Muscle of leg (tissue), 3 donors: ENCODE measurements at regions not wholly inside any gene's neighbourhood (a gene's known extent, or its start where the extent isn't known, plus 50 kb on each side); places are given as distances from the start of the nearest gene placed in this dataset.

Source experiments
- DNase-seq: peaks from one replicate; pipeline ENCODE4 v3.0.0; 2013
- H3K27ac ChIP-seq: one replicate; pipeline ENCODE4 v1.5.1; 2013; ENCODE audit warnings: mild to moderate bottlenecking, low read length, control low read depth
- H3K27me3 ChIP-seq: one replicate; pipeline ENCODE4 v1.6.1; 2013; ENCODE audit warnings: low read length; ENCODE audit not compliant: control insufficient read depth, insufficient read depth
- H3K36me3 ChIP-seq: one replicate; pipeline ENCODE4 v1.6.1; 2013; ENCODE audit warnings: low read length; ENCODE audit not compliant: control insufficient read depth, insufficient read depth
- H3K4me1 ChIP-seq: one replicate; pipeline ENCODE4 v1.6.1; 2013; ENCODE audit warnings: low read length; ENCODE audit not compliant: control insufficient read depth, insufficient read depth
- H3K4me3 ChIP-seq: one replicate; pipeline ENCODE4 v1.5.1; 2013; ENCODE audit warnings: low read length, control low read depth
- H3K9me3 ChIP-seq: replicated peaks from 2 replicates; pipeline ENCODE4 v1.6.1; 2013; ENCODE audit warnings: low read depth, low read length; ENCODE audit not compliant: control insufficient read depth
- WGBS: methylation state at CpG from one replicate; pipeline ENCODE4 v1.1.5; 2013; ENCODE audit warnings: missing lambda C conversion rate; ENCODE audit not compliant: insufficient coverage; 5-methylcytosine and 5-hydroxymethylcytosine counted together

DNA sequence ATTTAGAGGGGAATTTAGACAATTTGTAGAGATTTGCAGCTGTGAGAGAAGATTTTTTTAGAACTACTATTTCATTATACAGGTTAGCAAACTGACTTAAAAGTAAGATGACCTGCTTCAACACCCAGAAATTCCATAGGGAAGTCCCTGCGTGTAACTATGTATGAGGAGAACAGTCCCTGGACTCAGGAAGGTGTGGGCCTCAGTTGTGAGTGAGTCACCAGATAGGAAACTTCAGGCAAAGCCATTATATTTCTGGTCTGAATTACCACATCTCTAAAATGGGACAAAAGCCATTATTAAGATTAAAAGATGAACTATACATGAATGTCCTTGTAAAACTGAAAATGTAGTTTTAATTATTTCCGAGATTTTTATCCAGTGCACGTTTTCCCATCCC is 488.3 kb upstream of the GOLIM4 start:
- DNase-seq, result no peak
- no peaks in the 10 kb centered on the region for H3K9me3 ChIP-seq
- H3K36me3 ChIP-seq, result no peaks in the 10 kb centered on the region
- H3K4me3 ChIP-seq, result no peak overlapping the region
- no peaks in the 10 kb centered on the region for H3K4me1 ChIP-seq
- H3K27me3 ChIP-seq, result no peaks in the 10 kb centered on the region
- no CpG with 5 or more reads among the region's 3 CpGs for WGBS
- no peak overlapping the region for H3K27ac ChIP-seq

DNA sequence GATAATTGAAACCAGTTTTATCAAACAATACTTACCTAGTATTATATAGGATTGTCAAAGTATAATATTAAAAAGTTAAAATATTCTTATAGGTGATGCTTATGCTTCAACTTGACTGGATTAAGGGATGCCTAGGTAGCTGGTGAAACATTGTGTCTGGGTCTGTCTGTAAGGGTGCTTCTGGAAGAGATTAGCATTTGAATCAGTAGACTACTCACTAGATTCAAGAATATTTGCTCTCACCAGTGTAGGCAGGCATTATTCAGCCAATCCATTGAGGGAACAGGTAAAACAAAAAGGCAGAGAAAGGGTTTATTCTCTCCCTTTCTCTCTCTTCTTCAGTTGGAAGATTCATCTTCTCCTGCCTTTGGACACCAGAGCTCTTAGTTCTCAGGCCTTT is 486.8 kb upstream of the GOLIM4 start:
- Histone ChIP-seq H3K36me3 (no peaks in the 10 kb centered on the region), H3K27me3 (no peaks in the 10 kb centered on the region)
- DNase-seq, result no peak

DNA sequence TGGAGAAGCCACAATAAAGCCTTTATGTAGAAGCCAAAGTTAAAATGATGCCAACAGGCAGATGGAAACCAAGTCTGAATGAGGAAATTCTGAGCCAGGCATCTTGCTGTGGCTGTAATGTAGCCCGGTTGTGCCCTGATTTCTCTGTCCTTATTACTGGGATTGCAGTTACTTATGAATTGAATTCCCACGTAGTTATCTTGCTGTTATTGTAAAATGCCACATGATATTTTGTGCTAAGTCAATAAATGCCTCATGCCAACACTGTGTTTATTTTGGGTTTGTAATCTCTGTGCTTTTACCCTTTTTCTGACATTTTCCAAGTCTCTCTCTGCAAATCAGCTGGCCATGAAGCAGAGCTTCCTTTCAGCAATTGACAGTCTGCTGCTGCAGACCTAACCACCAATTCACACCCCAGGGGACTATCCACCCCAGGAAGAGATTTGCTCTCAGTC is 486.1 kb upstream of the GOLIM4 start:
- H3K4me3 ChIP-seq, result no peak overlapping the region
- no peaks in the 10 kb centered on the region for H3K36me3 ChIP-seq
- DNase-seq, result peak; percentile 23
- no CpG with 5 or more reads among the region's 2 CpGs for WGBS
- no peaks in the 10 kb centered on the region for H3K9me3 ChIP-seq
- no peaks in the 10 kb centered on the region for H3K4me1 ChIP-seq
- H3K27ac ChIP-seq, result no peak overlapping the region
- H3K27me3 ChIP-seq, result no peaks in the 10 kb centered on the region

More for the DNA sequence above, 486.8 kb upstream of the GOLIM4 start:
- Histone ChIP-seq H3K9me3 (no peaks in the 10 kb centered on the region), H3K4me1 (no peaks in the 10 kb centered on the region), H3K27ac (no peak overlapping the region), H3K4me3 (no peak overlapping the region)

DNA sequence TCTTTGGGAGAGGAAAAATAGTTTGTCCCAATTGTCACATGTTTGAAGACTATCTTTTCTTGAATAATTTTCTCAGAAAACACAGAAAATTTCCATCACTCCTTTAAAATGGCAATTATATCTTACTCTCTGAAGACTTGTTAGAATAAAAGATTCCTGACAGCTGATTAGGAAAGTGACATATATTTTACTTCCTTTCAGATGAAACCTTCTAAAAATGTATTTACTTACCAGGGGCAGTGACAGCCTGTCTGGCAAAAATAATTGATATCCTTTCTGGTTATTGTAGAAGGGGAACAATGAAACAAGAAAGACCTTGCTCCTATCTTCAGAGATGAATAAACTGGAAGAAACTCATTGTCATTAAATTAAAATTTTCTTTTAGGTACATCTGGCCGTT is 483.3 kb upstream of the GOLIM4 start:
- Histone ChIP-seq H3K4me3 (no peak overlapping the region), H3K27me3 (no peaks in the 10 kb centered on the region), H3K9me3 (no peaks in the 10 kb centered on the region), H3K36me3 (no peaks in the 10 kb centered on the region), H3K27ac (no peak overlapping the region), H3K4me1 (no peaks in the 10 kb centered on the region)
- no peak for DNase-seq
- no CpG with 5 or more reads among the region's 1 CpG for WGBS

DNA sequence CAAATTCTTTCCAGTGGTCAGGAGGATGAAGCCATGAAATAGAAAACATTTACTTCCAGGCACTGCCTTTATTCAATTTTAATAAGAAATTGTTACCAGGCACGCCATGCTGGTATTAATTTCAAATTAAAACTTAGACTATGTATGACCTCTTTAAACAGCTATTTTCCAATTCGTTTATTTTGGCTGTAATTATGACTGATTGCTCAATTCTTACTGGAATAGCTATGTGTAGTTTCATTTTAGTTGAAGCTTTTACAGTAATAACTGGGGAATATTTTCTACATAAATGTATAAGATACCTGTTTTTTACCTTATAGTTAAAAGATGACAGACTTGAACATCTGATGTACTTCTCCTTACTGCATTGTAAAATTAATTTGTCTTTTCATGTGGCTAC is 480.0 kb upstream of the GOLIM4 start:
- Histone ChIP-seq H3K27ac (no peak overlapping the region), H3K9me3 (no peaks in the 10 kb centered on the region), H3K36me3 (no peaks in the 10 kb centered on the region), H3K4me3 (no peak overlapping the region), H3K4me1 (no peaks in the 10 kb centered on the region), H3K27me3 (no peaks in the 10 kb centered on the region)
- no CpG with 5 or more reads among the region's 2 CpGs for WGBS
- DNase-seq, result no peak

DNA sequence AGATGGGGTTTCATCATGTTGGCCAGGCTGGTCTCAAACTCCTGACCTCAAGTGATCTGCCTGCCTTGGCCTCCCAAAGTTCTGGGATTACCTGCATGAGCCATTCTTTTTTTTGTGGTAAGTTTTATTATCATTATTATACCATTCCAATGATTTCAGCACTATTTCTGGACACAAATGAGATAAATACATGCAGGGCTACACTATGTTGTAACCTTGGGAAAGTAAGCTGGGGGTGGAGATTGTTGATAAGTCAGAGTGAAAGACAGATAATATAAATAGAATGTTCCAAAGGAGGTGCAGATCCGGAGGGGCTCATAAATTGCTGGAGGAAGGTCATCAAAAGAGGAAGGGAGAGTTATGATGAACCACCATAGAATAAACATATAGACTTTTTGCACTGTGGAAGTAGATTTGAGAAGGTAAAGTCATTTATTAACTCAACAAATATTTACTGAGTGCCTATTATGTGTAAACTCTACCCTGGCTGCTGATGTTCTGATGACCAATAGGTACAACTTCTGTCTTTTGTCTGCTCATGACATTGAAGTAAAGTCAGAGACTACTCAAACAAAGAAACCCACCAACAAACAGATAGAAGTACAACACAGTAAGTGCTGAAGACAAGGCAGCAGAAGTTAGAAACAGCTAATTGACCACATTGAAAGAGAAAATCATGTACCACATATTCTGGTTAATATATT is 478.9 kb upstream of the GOLIM4 start:
- Histone ChIP-seq H3K9me3 (no peaks in the 10 kb centered on the region), H3K27me3 (no peaks in the 10 kb centered on the region), H3K4me3 (no peak overlapping the region), H3K27ac (no peak overlapping the region), H3K36me3 (no peaks in the 10 kb centered on the region), H3K4me1 (no peaks in the 10 kb centered on the region)
- WGBS, result no CpG with 5 or more reads among the region's 1 CpG
- no peak for DNase-seq

DNA sequence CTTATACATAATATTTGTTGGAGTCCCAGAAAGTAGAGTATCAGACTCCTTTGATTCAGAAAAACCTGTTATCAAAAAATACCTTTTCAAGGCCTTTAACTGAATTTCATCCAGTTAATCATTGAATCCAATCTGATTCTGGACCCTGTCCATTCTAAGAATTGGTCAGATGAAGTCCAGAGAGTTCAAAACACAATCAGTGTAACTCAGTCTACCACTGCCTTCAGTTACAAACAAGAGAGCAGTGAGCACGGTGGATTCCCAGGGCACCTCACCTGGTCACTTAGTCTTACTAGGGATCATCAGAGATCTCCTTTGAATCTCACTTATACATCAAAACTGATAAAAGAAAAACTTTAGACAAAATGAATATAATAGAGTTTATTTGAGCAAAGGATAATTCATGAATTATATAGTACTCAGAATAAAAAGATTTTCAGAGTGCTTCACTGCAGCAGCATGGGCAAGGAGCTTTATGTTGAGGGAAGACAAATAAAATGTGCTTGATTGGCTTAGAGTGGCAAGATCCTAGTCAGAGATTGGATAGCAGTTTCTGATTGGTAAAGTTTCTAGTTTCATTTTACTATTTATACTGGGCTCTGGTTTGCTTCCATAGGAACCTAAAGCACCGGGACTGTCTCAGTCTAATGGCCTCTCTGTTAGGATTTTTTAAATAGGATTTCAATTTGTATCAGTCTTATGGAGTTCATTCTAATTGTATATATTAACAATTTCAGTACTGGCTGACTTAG is 474.9 kb upstream of the GOLIM4 start:
- no CpG with 5 or more reads among the region's 2 CpGs for WGBS
- Histone ChIP-seq H3K36me3 (no peaks in the 10 kb centered on the region), H3K27me3 (no peaks in the 10 kb centered on the region), H3K27ac (no peak overlapping the region), H3K4me1 (no peaks in the 10 kb centered on the region), H3K9me3 (no peaks in the 10 kb centered on the region), H3K4me3 (no peak overlapping the region)
- no peak for DNase-seq

DNA sequence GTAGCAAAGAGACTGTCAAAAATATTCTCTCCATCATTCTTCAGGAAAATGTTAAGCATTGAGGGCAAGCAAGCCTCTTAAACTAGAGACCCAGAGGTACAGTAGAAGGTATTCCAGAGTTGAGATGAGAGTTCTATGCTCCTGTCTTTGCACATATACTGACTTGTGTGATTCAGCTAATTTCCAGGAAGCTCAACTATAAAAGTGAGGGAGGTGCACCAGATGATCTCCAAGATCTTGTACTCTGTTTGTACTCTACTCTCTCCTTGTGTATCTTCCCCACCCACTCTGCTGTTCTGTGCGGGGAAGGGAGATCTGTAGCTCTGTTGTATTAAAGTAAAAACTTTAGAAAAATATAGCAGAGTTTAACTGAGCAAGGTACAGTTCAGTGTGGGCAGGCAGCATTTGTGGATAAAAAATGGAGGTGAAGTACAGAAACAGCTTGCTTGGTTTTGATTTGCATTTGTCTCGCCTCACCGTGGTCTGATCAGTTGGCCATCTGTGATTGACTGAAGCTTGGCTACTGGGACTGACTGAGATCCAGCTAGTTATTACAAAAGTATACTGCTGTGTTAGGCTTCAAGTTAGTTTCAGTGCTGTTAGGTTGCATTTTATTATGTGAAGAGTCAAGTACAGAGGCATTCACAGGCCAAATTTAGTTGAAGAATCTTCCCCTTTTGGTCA is 463.1 kb upstream of the GOLIM4 start:
- 94% methylated on average over 2 of the region's 3 CpGs for WGBS
- Histone ChIP-seq H3K36me3 (no peaks in the 10 kb centered on the region), H3K27ac (no peak overlapping the region), H3K4me1 (no peaks in the 10 kb centered on the region), H3K27me3 (no peaks in the 10 kb centered on the region), H3K9me3 (no peaks in the 10 kb centered on the region), H3K4me3 (no peak overlapping the region)
- no peak for DNase-seq

DNA sequence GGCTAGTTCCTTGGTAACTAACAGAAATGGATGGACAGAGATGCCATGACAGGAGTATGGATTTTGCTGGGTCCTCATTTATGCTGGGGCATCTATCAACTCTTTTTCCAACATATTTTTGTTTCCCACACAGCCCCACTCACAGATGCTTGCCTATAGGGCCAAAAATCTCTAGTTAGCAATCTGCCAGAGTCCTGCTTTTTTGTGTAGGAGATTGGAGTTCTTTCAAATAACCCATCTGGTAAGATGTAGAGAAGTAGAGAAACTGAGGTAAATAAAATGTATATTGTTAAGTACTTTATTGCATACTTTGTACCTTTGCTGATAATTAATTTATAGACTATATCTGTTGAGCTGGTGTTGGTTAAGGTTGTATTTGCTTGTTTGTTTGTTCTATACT is 456.5 kb upstream of the GOLIM4 start:
- Histone ChIP-seq H3K4me1 (no peaks in the 10 kb centered on the region), H3K4me3 (no peak overlapping the region), H3K27me3 (no peaks in the 10 kb centered on the region), H3K9me3 (no peaks in the 10 kb centered on the region), H3K27ac (no peak overlapping the region), H3K36me3 (no peaks in the 10 kb centered on the region)
- DNase-seq, result no peak

DNA sequence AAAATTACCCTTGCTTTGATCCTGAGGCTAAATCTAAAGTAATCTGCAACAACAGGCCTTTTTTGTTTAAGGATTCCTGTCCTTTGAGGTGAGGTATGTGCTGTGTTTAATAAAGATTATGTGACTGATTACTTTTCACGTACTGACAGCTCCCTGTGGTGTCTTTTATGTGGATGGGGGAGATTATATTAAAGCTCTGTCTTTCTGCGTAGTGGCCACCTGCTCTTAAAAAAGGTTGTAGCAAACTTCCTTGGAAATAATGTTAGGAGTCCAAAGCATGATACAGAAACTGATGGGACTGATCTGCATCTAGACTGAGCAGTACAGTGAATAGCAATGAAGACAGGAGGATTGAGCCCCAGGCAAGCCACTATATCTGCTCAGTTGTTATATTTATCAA is 453.0 kb upstream of the GOLIM4 start:
- Histone ChIP-seq H3K36me3 (no peaks in the 10 kb centered on the region), H3K27me3 (no peaks in the 10 kb centered on the region), H3K9me3 (no peaks in the 10 kb centered on the region), H3K4me1 (no peaks in the 10 kb centered on the region), H3K27ac (no peak overlapping the region), H3K4me3 (no peak overlapping the region)
- DNase-seq, result no peak
- WGBS, result 33% methylated on average over 1 of the region's 2 CpGs
